IMR-90 (cell line): ENCODE measurements at regions not wholly inside any gene's neighbourhood (a gene's known extent, or its start where the extent isn't known, plus 50 kb on each side); places are given as distances from the start of the nearest gene placed in this dataset.

Experiments used
- ATAC-seq: fragments of 200-7000 bp; cut with Tn5 transposase; 2 replicates; pipeline ENCODE4 v1.9.1; 2020; ENCODE audit warnings: low read depth, mild to moderate bottlenecking, moderate library complexity
- BruUV-seq: library from RNA; stranded (reverse); fragments of 400-500 nt; replicated peaks from 2 replicates; lab custom pipeline; 2021; lab: Mats Ljungman, UMichigan
- CTCF ChIA-PET: fragments of 300-600 bp; formaldehyde crosslinking; extraction: SDS; loops from one replicate; lab custom pipeline; 2021; ENCODE audit warnings: antibody characterized with exemption; lab: Yijun Ruan, JAX
- POLR2A ChIA-PET: fragments of 300-600 bp; sonication (Branson Sonifier 250); formaldehyde crosslinking; loops from one replicate; lab custom pipeline; 2022; ENCODE audit warnings: antibody characterized with exemption; ENCODE audit not compliant: unreplicated experiment; lab: Charles Lee
- DNase-seq: peaks from one replicate; pipeline ENCODE4 v3.0.0; 2013
- H2AFZ ChIP-seq: replicated peaks from 2 replicates; pipeline ENCODE3; 2013; ENCODE audit warnings: low read length, mild to moderate bottlenecking; ENCODE audit not compliant: poor library complexity
- H2AK5ac ChIP-seq: 2 replicates; pipeline ENCODE4 v1.6.1; 2013; ENCODE audit warnings: low read depth, low read length, inconsistent platforms
- H2AK9ac ChIP-seq: replicated peaks from 2 replicates; pipeline ENCODE3; 2013; ENCODE audit warnings: mild to moderate bottlenecking, low read depth, low read length, moderate library complexity; ENCODE audit not compliant: poor library complexity
- H2BK120ac ChIP-seq: 2 replicates; pipeline ENCODE4 v1.6.1; 2013; ENCODE audit warnings: low read depth, low read length, inconsistent platforms
- H2BK15ac ChIP-seq: 3 replicates; pipeline ENCODE4 v1.6.1; 2013; ENCODE audit warnings: low read depth, low read length, inconsistent platforms
- H2BK20ac ChIP-seq: 2 replicates; pipeline ENCODE4 v1.6.1; 2013; ENCODE audit warnings: low read depth, mild to moderate bottlenecking, inconsistent platforms, low read length, moderate library complexity
- H2BK5ac ChIP-seq: 2 replicates; pipeline ENCODE4 v1.6.1; 2013; ENCODE audit warnings: mild to moderate bottlenecking, low read depth, low read length, inconsistent platforms; ENCODE audit not compliant: poor library complexity, severe bottlenecking
- H3K14ac ChIP-seq: replicated peaks from 2 replicates; pipeline ENCODE4 v1.6.1; 2013; ENCODE audit warnings: low read depth, low read length, inconsistent platforms
- H3K18ac ChIP-seq: 2 replicates; pipeline ENCODE4 v1.6.1; 2013; ENCODE audit warnings: low read depth, low read length, control low read depth
- H3K23ac ChIP-seq: 2 replicates; pipeline ENCODE4 v1.6.1; 2013; ENCODE audit warnings: low read depth, low read length, inconsistent platforms
- H3K27ac ChIP-seq: 2 replicates; pipeline ENCODE4 v1.5.1; 2013; ENCODE audit warnings: mild to moderate bottlenecking, control low read depth, low read length; ENCODE audit not compliant: insufficient read depth
- H3K27me3 ChIP-seq: 2 replicates; pipeline ENCODE4 v1.6.1; 2013; ENCODE audit warnings: low read length; ENCODE audit not compliant: control insufficient read depth, insufficient read depth
- H3K36me3 ChIP-seq: 2 replicates; pipeline ENCODE4 v1.6.1; 2013; ENCODE audit warnings: low read length, mixed read lengths; ENCODE audit not compliant: control insufficient read depth, insufficient read depth
- H3K4ac ChIP-seq: 2 replicates; pipeline ENCODE4 v1.6.1; 2013; ENCODE audit warnings: low read depth, low read length, inconsistent platforms
- H3K4me1 ChIP-seq: 2 replicates; pipeline ENCODE4 v1.6.1; 2013; ENCODE audit warnings: low read length, mixed read lengths; ENCODE audit not compliant: control insufficient read depth, insufficient read depth
- H3K4me2 ChIP-seq: 2 replicates; pipeline ENCODE4 v1.6.1; 2013; ENCODE audit warnings: low read depth, mild to moderate bottlenecking, control low read depth, low read length, moderate library complexity
- H3K4me3 ChIP-seq: 2 replicates; pipeline ENCODE4 v1.5.1; 2013; ENCODE audit warnings: low read depth, mild to moderate bottlenecking, control low read depth, low read length, moderate library complexity; ENCODE audit not compliant: insufficient read depth
- H3K56ac ChIP-seq: 2 replicates; pipeline ENCODE4 v1.6.1; 2013; ENCODE audit warnings: low read length, inconsistent platforms; ENCODE audit not compliant: insufficient read depth; ENCODE audit errors: extremely low read depth
- H3K79me1 ChIP-seq, 2 experiments: 2 replicates each; pipeline ENCODE4 v1.6.1; 2013; ENCODE audit warnings: low read length in 2 of 2, inconsistent platforms in 1 of 2, low read depth in 1 of 2
- H3K9ac ChIP-seq: 2 replicates; pipeline ENCODE4 v1.6.1; 2013; ENCODE audit warnings: low read depth, low read length, control low read depth
- H3K9me1 ChIP-seq: 2 replicates; pipeline ENCODE4 v1.6.1; 2013; ENCODE audit warnings: low read length, inconsistent platforms; ENCODE audit not compliant: insufficient read depth
- H3K9me3 ChIP-seq: 2 replicates; pipeline ENCODE4 v1.6.1; 2013; ENCODE audit warnings: low read length; ENCODE audit not compliant: control insufficient read depth, insufficient read depth
- H4K20me1 ChIP-seq: 2 replicates; pipeline ENCODE4 v1.6.1; 2013; ENCODE audit warnings: low read length, inconsistent platforms; ENCODE audit not compliant: insufficient read depth
- H4K5ac ChIP-seq: 2 replicates; pipeline ENCODE4 v1.6.1; 2013; ENCODE audit warnings: mild to moderate bottlenecking, low read depth, low read length, control low read depth
- H4K8ac ChIP-seq, 2 experiments: 2 replicates each; pipeline ENCODE4 v1.6.1; 2013; ENCODE audit warnings: low read depth in 2 of 2, low read length in 2 of 2, control low read depth in 1 of 2, inconsistent platforms in 1 of 2
- H4K91ac ChIP-seq: 2 replicates; pipeline ENCODE4 v1.6.1; 2013; ENCODE audit warnings: low read depth, low read length, inconsistent platforms; ENCODE audit not compliant: insufficient read depth
- CHD1 ChIP-seq: IDR thresholded peaks from 2 replicates; pipeline ENCODE4 v1.6.1; 2012; ENCODE audit warnings: low read depth, low read length, improper control_type of control experiment
- MAFK ChIP-seq: IDR thresholded peaks from 2 replicates; pipeline ENCODE4 v1.6.1; 2012; ENCODE audit warnings: low read depth, low read length, improper control_type of control experiment
- RFX5 ChIP-seq: IDR thresholded peaks from 2 replicates; pipeline ENCODE4 v1.8.0; 2012; ENCODE audit warnings: low read depth, mild to moderate bottlenecking, low read length, moderate library complexity
- SMC3 ChIP-seq: fragments of 150-350 bp; IDR thresholded peaks from 2 replicates; pipeline ENCODE4 v1.6.1; 2016; ENCODE audit warnings: low read depth, mild to moderate bottlenecking, antibody characterized with exemption, low read length, moderate library complexity
- WGBS, 2 experiments: methylation state at CpG; one replicate each; pipeline versions ENCODE4 v1.1.5 to v1.1.7; 2013; ENCODE audit warnings: missing lambda C conversion rate in 2 of 2; ENCODE audit not compliant: insufficient read length in 1 of 2; ENCODE audit errors: extremely low coverage in 2 of 2; 5-methylcytosine and 5-hydroxymethylcytosine counted together
- dilution Hi-C: fragments of 300-500 bp; cut with HindIII; formaldehyde crosslinking; loops from one replicate; pipeline ENCODE4 v1.14.3; 2018; ENCODE audit warnings: low sequenced_read_pairs; ENCODE audit not compliant: unreplicated experiment
- in situ Hi-C: fragments of 300-500 bp; cut with MboI; formaldehyde crosslinking; loops from 3 replicates; pipeline ENCODE4 v1.14.3; 2019; ENCODE audit warnings: low sequenced_read_pairs, inconsistent platforms, mixed read lengths
- intact Hi-C: fragments of 100-400 bp; cut with micrococcal nuclease; formaldehyde crosslinking; loops from 2 replicates; pipeline ENCODE4 v1.10.0; 2022

DNA sequence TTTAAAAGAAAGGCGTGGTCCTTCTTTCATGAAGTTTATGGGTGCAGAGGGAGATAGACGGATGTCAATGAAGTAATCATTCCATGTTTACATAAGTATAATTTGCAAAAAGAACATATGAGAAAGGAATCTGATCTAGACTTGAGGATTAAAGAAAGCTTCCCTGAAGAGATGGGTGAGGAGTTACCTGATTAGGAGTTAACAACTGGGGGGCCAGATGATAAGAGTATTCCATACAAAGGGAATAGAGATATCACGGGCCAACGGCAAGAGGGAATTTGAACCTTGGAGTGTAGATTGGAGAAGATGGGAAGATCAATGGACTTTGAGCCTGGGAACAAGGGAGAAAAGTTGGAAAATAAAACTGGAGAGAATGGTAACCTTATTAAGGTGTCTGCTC, 1959.9 kb upstream of the WWC1 start:
- Histone ChIP-seq H4K20me1 (no peaks in the 10 kb centered on the region), H3K27me3 (no peaks in the 10 kb centered on the region), H4K8ac (no peak overlapping the region), H3K23ac (no peak overlapping the region), H3K36me3 (no peaks in the 10 kb centered on the region), H4K5ac (no peak overlapping the region), H2BK20ac (no peak overlapping the region), H3K56ac (no peak overlapping the region), H2AK9ac (no peak overlapping the region), H2BK120ac (no peak overlapping the region), H2BK5ac (no peak overlapping the region), H3K4me3 (no peak overlapping the region), H3K79me1 (no peaks in the 10 kb centered on the region), H3K4me2 (no peak overlapping the region), H3K4me1 (no peaks in the 10 kb centered on the region), H2BK15ac (no peak overlapping the region), H3K9ac (no peak overlapping the region), H3K9me3 (peaks cover 4% of the 10 kb centered on the region), H3K18ac (no peak overlapping the region), H3K27ac (no peak overlapping the region), H3K9me1 (no peaks in the 10 kb centered on the region), H3K14ac (no peak overlapping the region), H4K91ac (no peak overlapping the region), H2AK5ac (no peak overlapping the region), H2AFZ (no peak overlapping the region), H3K4ac (no peak overlapping the region)
- in situ Hi-C loops = no loop called here
- CTCF ChIA-PET = no interaction called here
- POLR2A ChIA-PET = no interaction called here
- BruUV-seq = no TSS peak
- intact Hi-C loops = no loop called here
- dilution Hi-C loops = no loop called here
- no peak for TF ChIP-seq CHD1
- no peak for TF ChIP-seq RFX5
- no peak for TF ChIP-seq SMC3
- TF ChIP-seq MAFK = no peak
- WGBS, 2 experiments = 60% methylated on average over 1 of the region's 4 CpGs; no CpG with 5 or more reads in 1 of the 2 experiments
- DNase-seq (no peak), ATAC-seq (no peak)
